SH-SY5Y (cell line): ENCODE measurements at regions not wholly inside any gene's neighbourhood (a gene's known extent, or its start where the extent isn't known, plus 50 kb on each side); places are given as distances from the start of the nearest gene placed in this dataset.

ENCODE experiments used
- GATA2 ChIP-seq: IDR thresholded peaks from 2 replicates; pipeline ENCODE4 v1.6.1; 2011; ENCODE audit warnings: mild to moderate bottlenecking, low read depth, low read length
- GATA3 ChIP-seq: IDR thresholded peaks from 2 replicates; pipeline ENCODE4 v1.6.1; 2011; ENCODE audit warnings: low read depth, mild to moderate bottlenecking, low read length, moderate library complexity

DNA sequence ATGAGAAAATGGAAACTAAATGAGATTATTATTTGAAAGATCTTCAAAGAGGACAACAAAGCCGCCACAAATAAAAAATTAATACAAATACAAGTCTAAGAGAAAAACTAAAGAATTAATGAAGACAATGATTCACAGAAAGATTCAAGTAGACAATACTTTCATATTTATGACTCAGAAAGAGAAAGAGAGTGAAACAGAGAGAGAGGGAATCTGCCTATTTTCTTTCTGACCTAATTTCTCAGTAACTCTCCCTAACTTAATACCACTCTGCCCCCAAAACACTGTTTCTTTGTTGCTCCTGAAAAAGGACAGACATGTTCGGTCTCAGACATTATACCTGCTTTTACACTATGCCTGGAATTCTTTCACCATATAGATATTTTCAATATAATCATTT, 259.1 kb downstream of the SLC6A15 start:
- TF ChIP-seq GATA2 (no peak), GATA3 (no peak)
